ENCODE measurements at regions not wholly inside any gene's neighbourhood (a gene's known extent, or its start where the extent isn't known, plus 50 kb on each side); places are given as distances from the start of the nearest gene placed in this dataset.

- Histone ChIP-seq H3K4me3 (no peak overlapping the region), H3K36me3 (no peaks in the 10 kb centered on the region), H3K9me3 (no peaks in the 10 kb centered on the region)
These were observed 75.2 kb upstream of the EXOC1L start for GRCh38 chr4:55744369-55744768.

GRCh38 chr4:55745014-55745413, 74.6 kb upstream of the EXOC1L start:
- H3K4me3 ChIP-seq, result no peak overlapping the region

More at GRCh38 chr4:55744369-55744768, 75.2 kb upstream of the EXOC1L start:
- no peak for DNase-seq
- H3K27me3 ChIP-seq, result no peaks in the 10 kb centered on the region

GRCh38 chr4:55747793-55748192, 71.8 kb upstream of the EXOC1L start:
- no peaks in the 10 kb centered on the region for H3K9me3 ChIP-seq
- H3K36me3 ChIP-seq, result no peaks in the 10 kb centered on the region
- no peak for DNase-seq
- no peak overlapping the region for H3K4me3 ChIP-seq
- no peaks in the 10 kb centered on the region for H3K27me3 ChIP-seq

More at GRCh38 chr4:55745014-55745413, 74.6 kb upstream of the EXOC1L start:
- Histone ChIP-seq H3K36me3 (no peaks in the 10 kb centered on the region), H3K27me3 (no peaks in the 10 kb centered on the region), H3K9me3 (no peaks in the 10 kb centered on the region)
- no peak for DNase-seq

- no peaks in the 10 kb centered on the region for H3K36me3 ChIP-seq
- H3K27me3 ChIP-seq, result no peaks in the 10 kb centered on the region
- no peaks in the 10 kb centered on the region for H3K9me3 ChIP-seq
- DNase-seq, result no peak
- no peak overlapping the region for H3K4me3 ChIP-seq
These were observed 69.9 kb upstream of the EXOC1L start for GRCh38 chr4:55749666-55750065.

GRCh38 chr4:55752810-55753209, 66.8 kb upstream of the EXOC1L start:
- no peak overlapping the region for H3K4me3 ChIP-seq
- H3K9me3 ChIP-seq, result no peaks in the 10 kb centered on the region
- DNase-seq, result no peak
- no peaks in the 10 kb centered on the region for H3K27me3 ChIP-seq
- H3K36me3 ChIP-seq, result no peaks in the 10 kb centered on the region

GRCh38 chr4:55753856-55754255, 65.7 kb upstream of the EXOC1L start:
- no peaks in the 10 kb centered on the region for H3K36me3 ChIP-seq
- H3K27me3 ChIP-seq, result no peaks in the 10 kb centered on the region
- H3K9me3 ChIP-seq, result no peaks in the 10 kb centered on the region
- no peak for DNase-seq
- no peak overlapping the region for H3K4me3 ChIP-seq

- DNase-seq, result no peak
These were observed 64.7 kb upstream of the EXOC1L start for GRCh38 chr4:55754754-55755350.

GRCh38 chr4:55756208-55756607, 63.4 kb upstream of the EXOC1L start:
- H3K4me3 ChIP-seq, result no peak overlapping the region
- H3K27me3 ChIP-seq, result no peaks in the 10 kb centered on the region
- no peak for DNase-seq

More at GRCh38 chr4:55754754-55755350, 64.7 kb upstream of the EXOC1L start:
- no peak overlapping the region for H3K4me3 ChIP-seq
- no peaks in the 10 kb centered on the region for H3K36me3 ChIP-seq
- no peaks in the 10 kb centered on the region for H3K9me3 ChIP-seq
- no peaks in the 10 kb centered on the region for H3K27me3 ChIP-seq

GRCh38 chr4:55757356-55757952, 62.1 kb upstream of the EXOC1L start:
- H3K36me3 ChIP-seq, result no peaks in the 10 kb centered on the region
- H3K27me3 ChIP-seq, result no peaks in the 10 kb centered on the region
- no peaks in the 10 kb centered on the region for H3K9me3 ChIP-seq
- no peak overlapping the region for H3K4me3 ChIP-seq
- DNase-seq, result no peak

More at GRCh38 chr4:55756208-55756607, 63.4 kb upstream of the EXOC1L start:
- Histone ChIP-seq H3K36me3 (no peaks in the 10 kb centered on the region), H3K9me3 (no peaks in the 10 kb centered on the region)

GRCh38 chr4:55758066-55758465, 61.5 kb upstream of the EXOC1L start:
- Histone ChIP-seq H3K9me3 (no peaks in the 10 kb centered on the region), H3K4me3 (no peak overlapping the region), H3K27me3 (no peaks in the 10 kb centered on the region), H3K36me3 (no peaks in the 10 kb centered on the region)
- no peak for DNase-seq

- H3K9me3 ChIP-seq, result no peaks in the 10 kb centered on the region
- no peaks in the 10 kb centered on the region for H3K36me3 ChIP-seq
- H3K4me3 ChIP-seq, result no peak overlapping the region
- peak; percentile 19 for DNase-seq
- H3K27me3 ChIP-seq, result no peaks in the 10 kb centered on the region
These were observed 61.0 kb upstream of the EXOC1L start for GRCh38 chr4:55758570-55758969.

- H3K9me3 ChIP-seq, result no peaks in the 10 kb centered on the region
- DNase-seq, result no peak
These were observed 56.8 kb upstream of the EXOC1L start for GRCh38 chr4:55762819-55763218.

GRCh38 chr4:55763996-55764395, 55.6 kb upstream of the EXOC1L start:
- no peak for DNase-seq
- Histone ChIP-seq H3K4me3 (no peak overlapping the region), H3K36me3 (no peaks in the 10 kb centered on the region), H3K27me3 (no peaks in the 10 kb centered on the region), H3K9me3 (no peaks in the 10 kb centered on the region)

More at GRCh38 chr4:55762819-55763218, 56.8 kb upstream of the EXOC1L start:
- Histone ChIP-seq H3K4me3 (no peak overlapping the region), H3K36me3 (no peaks in the 10 kb centered on the region), H3K27me3 (no peaks in the 10 kb centered on the region)

- Histone ChIP-seq H3K4me3 (no peak overlapping the region), H3K36me3 (no peaks in the 10 kb centered on the region), H3K9me3 (no peaks in the 10 kb centered on the region), H3K27me3 (no peaks in the 10 kb centered on the region)
- DNase-seq, result no peak
These were observed 54.5 kb upstream of the EXOC1L start for GRCh38 chr4:55765070-55765469.

- no peak for DNase-seq
- Histone ChIP-seq H3K27me3 (no peaks in the 10 kb centered on the region), H3K9me3 (no peaks in the 10 kb centered on the region), H3K36me3 (no peaks in the 10 kb centered on the region), H3K4me3 (no peak overlapping the region)
These were observed 51.3 kb upstream of the EXOC1L start for GRCh38 chr4:55768291-55768690.

All from MG63 (cell line).